ENCODE measurements at regions not wholly inside any gene's neighbourhood (a gene's known extent, or its start where the extent isn't known, plus 50 kb on each side); places are given as distances from the start of the nearest gene placed in this dataset.

DNA sequence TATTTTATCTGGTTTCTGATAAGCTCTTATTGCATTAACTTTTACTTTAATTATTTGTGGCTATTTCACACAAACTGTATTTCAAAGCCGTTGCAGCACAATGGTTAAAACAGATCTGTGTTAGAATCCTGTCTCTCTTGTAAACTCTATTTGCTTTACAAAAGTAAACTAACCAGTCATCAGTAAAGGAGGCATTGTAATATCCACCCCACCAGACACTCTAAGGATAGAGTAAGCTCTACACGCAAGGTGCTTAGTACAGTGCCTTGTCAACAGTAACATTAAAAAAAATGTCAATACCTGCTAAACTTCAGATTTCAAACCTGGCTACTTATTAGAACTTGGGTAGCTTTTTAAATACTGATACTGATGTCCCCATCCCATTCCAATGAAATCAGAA is 228.4 kb downstream of the RCHY1 start:
- TF ChIP-seq, protein P1, sequence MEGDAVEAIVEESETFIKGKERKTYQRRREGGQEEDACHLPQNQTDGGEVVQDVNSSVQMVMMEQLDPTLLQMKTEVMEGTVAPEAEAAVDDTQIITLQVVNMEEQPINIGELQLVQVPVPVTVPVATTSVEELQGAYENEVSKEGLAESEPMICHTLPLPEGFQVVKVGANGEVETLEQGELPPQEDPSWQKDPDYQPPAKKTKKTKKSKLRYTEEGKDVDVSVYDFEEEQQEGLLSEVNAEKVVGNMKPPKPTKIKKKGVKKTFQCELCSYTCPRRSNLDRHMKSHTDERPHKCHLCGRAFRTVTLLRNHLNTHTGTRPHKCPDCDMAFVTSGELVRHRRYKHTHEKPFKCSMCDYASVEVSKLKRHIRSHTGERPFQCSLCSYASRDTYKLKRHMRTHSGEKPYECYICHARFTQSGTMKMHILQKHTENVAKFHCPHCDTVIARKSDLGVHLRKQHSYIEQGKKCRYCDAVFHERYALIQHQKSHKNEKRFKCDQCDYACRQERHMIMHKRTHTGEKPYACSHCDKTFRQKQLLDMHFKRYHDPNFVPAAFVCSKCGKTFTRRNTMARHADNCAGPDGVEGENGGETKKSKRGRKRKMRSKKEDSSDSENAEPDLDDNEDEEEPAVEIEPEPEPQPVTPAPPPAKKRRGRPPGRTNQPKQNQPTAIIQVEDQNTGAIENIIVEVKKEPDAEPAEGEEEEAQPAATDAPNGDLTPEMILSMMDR (IDR thresholded peaks at IDR 0.05), result no peak
- TF ChIP-seq POLR2A (IDR thresholded peaks at IDR 0.05), result no peak

Data from body of pancreas (tissue), 4 donors.